DND-41 (cell line): ENCODE measurements at regions not wholly inside any gene's neighbourhood (a gene's known extent, or its start where the extent isn't known, plus 50 kb on each side); places are given as distances from the start of the nearest gene placed in this dataset.
A peak's percentile ranks its signal among the peaks of the same experiment; 100 is the strongest.
"Not testable (repeated sequence)": the region's sequence is repeated elsewhere in the genome, so short reads cannot be mapped to it uniquely, and the experiment has no call there.

Experiments used
- ATAC-seq: fragments of 200-7000 bp; cut with Tn5 transposase; 3 replicates; pipeline ENCODE4 v1.9.1; 2021; ENCODE audit warnings: low read depth; ENCODE audit not compliant: insufficient read depth
- DNase-seq: peaks from one replicate; pipeline ENCODE4 v3.0.0-alpha.2; 2020
- H2AFZ ChIP-seq: 2 replicates; pipeline ENCODE4 v1.6.0; 2012; ENCODE audit warnings: low read depth, low read length
- H3K27ac ChIP-seq: 2 replicates; pipeline ENCODE4 v1.5.1; 2012; ENCODE audit warnings: low read length, inconsistent platforms
- H3K27me3 ChIP-seq: fragments of 200-600 bp; sonication (generic); 2 replicates; pipeline ENCODE4 v1.6.0; 2012; ENCODE audit warnings: low read length, mild to moderate bottlenecking, inconsistent platforms; ENCODE audit not compliant: insufficient read depth, poor library complexity
- H3K36me3 ChIP-seq: 2 replicates; pipeline ENCODE4 v1.5.1; 2012; ENCODE audit warnings: low read length, inconsistent platforms; ENCODE audit not compliant: insufficient read depth
- H3K4me1 ChIP-seq: 2 replicates; pipeline ENCODE4 v1.5.1; 2012; ENCODE audit warnings: mild to moderate bottlenecking, low read length; ENCODE audit not compliant: insufficient read depth
- H3K4me2 ChIP-seq: 2 replicates; pipeline ENCODE4 v1.6.0; 2012; ENCODE audit warnings: mild to moderate bottlenecking, moderate library complexity, low read length, inconsistent platforms; ENCODE audit not compliant: insufficient read depth
- H3K4me3 ChIP-seq, 2 experiments: fragments of 200-600 bp in 1 of 2; shearing (Covaris generic) in 1 of 2; 2 replicates each; pipeline ENCODE4 v1.5.1; 2012 to 2016; ENCODE audit warnings: inconsistent platforms in 2 of 2, low read length in 2 of 2, mild to moderate bottlenecking in 2 of 2, low read depth in 1 of 2, moderate library complexity in 1 of 2
- H3K79me2 ChIP-seq: 2 replicates; pipeline ENCODE4 v1.6.0; 2012; ENCODE audit warnings: low read length, inconsistent platforms; ENCODE audit not compliant: insufficient read depth
- H3K9ac ChIP-seq: 2 replicates; pipeline ENCODE4 v1.6.0; 2012; ENCODE audit warnings: low read depth, mild to moderate bottlenecking, inconsistent platforms, low read length, moderate library complexity
- H3K9me3 ChIP-seq: 2 replicates; pipeline ENCODE4 v1.5.1; 2012; ENCODE audit warnings: low read length, moderate library complexity, mild to moderate bottlenecking, inconsistent platforms; ENCODE audit not compliant: insufficient read depth, severe bottlenecking
- H4K20me1 ChIP-seq: 2 replicates; pipeline ENCODE4 v1.6.0; 2012; ENCODE audit warnings: low read length; ENCODE audit not compliant: insufficient read depth
- EZH2 ChIP-seq: IDR thresholded peaks from 3 replicates; pipeline ENCODE4 v1.6.1; 2012; ENCODE audit warnings: borderline replicate concordance, low read depth, mild to moderate bottlenecking, moderate library complexity, low read length, inconsistent platforms; ENCODE audit not compliant: severe bottlenecking
- TF ChIP-seq, protein P1 (sequence below): IDR thresholded peaks from 2 replicates; pipeline ENCODE4 v1.5.1; 2012; ENCODE audit warnings: borderline replicate concordance, low read length, moderate library complexity, mild to moderate bottlenecking; ENCODE audit not compliant: poor library complexity, severe bottlenecking; ENCODE audit errors: extremely low read depth

DNA sequence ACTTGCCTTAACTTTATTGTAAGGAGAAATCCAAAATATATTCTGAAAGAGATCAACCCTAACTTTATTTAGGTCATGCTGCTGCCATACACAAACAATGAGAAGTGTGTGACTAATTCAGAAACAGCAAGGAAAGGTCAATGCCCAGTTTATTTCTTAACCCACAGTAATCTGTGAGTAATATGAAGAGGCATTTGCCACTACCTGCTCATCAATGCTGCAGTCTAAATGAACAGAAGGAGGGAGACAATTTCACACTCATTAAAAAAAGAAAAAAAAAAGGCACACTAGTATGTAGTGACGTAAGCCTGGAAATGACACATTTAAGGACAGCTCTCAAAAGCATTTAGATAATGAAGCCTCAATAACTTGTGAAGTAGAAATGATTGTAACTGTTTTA is 90.5 kb upstream of the FOXN3 start:
- Histone ChIP-seq H3K36me3 (no peaks in the 10 kb centered on the region), H3K27ac (no peak overlapping the region), H4K20me1 (peaks cover 4% of the 10 kb centered on the region; the same call in 1 of the 2 replicates), H3K9ac (no peak overlapping the region), H2AFZ (no peak overlapping the region), H3K79me2 (peaks cover 17% of the 10 kb centered on the region; the same call in 1 of the 2 replicates), H3K27me3 (no peaks in the 10 kb centered on the region), H3K4me2 (no peak overlapping the region), H3K9me3 (peaks cover 3% of the 10 kb centered on the region), H3K4me1 (peaks cover 34% of the 10 kb centered on the region), H3K4me3 (no peak overlapping the region)
- no peak for ATAC-seq
- TF ChIP-seq EZH2, result no peak
- TF ChIP-seq, protein P1, sequence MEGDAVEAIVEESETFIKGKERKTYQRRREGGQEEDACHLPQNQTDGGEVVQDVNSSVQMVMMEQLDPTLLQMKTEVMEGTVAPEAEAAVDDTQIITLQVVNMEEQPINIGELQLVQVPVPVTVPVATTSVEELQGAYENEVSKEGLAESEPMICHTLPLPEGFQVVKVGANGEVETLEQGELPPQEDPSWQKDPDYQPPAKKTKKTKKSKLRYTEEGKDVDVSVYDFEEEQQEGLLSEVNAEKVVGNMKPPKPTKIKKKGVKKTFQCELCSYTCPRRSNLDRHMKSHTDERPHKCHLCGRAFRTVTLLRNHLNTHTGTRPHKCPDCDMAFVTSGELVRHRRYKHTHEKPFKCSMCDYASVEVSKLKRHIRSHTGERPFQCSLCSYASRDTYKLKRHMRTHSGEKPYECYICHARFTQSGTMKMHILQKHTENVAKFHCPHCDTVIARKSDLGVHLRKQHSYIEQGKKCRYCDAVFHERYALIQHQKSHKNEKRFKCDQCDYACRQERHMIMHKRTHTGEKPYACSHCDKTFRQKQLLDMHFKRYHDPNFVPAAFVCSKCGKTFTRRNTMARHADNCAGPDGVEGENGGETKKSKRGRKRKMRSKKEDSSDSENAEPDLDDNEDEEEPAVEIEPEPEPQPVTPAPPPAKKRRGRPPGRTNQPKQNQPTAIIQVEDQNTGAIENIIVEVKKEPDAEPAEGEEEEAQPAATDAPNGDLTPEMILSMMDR, result no peak
- no peak for DNase-seq

DNA sequence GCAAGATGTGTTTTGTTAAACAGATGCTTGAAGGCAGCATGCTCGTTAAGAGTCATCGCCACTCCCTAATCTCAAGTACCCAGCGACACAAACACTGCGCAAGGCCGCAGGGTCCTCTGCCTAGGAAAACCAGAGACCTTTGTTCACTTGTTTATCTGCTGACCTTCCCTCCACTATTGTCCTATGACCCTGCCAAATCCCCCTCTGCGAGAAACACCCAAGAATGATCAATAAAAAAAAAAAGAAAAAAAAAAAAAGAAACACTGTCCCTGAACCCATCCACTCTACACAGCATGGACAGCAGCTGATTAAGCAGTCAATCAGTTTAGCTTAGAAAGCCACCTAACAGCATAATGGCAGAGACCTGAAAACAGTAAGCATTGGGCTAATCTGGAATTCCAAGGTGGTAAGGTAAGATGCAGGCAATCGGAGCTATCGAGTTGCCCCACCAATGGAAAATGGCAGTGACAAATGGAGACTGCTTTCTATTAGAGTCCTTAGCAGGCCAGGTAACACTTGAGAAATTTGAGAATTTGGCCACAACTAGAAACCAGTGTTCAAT is 89.9 kb upstream of the FOXN3 start:
- not testable (repeated sequence) for DNase-seq, H3K9me3 ChIP-seq, ATAC-seq, H3K27me3 ChIP-seq, H3K36me3 ChIP-seq, H3K4me3 ChIP-seq, H4K20me1 ChIP-seq, H3K27ac ChIP-seq, H3K9ac ChIP-seq, H2AFZ ChIP-seq, H3K4me2 ChIP-seq
- Histone ChIP-seq H3K79me2 (peaks cover 14% of the 10 kb centered on the region; the same call in 1 of the 2 replicates), H3K4me1 (peaks cover 28% of the 10 kb centered on the region)

DNA sequence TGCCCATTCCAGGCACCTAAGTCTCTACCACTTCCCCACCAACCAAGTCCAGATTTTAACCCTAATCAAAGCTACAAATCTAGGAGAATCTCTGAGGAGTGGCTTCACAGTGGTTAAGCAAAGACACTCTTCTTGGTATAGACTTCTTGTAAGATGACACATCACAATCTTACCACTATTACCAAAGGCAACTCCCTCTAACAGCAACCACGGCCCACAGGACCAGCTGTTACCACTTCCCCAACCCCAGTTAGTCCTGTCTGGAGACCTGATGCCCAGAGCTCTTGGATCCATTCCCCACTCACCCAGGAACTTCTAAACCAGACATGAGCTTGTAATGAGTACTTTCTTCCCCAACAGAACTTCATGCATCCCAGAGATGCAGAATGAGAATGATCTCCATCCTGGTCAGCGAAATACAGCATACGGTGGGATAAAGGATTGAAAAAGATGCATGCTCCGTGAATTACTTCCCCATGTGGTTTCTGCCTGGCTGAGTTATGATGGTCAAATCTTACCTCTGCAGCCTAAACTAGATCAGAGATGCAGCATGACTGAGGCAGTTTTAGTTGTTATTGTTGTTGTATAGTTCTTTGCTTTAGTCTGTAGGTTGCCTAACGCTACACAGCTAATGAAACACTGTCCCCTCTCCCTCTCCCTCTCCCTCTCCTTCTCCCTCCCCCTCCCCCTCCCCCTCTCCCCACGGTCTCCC is 87.7 kb upstream of the FOXN3 start:
- Histone ChIP-seq H2AFZ (no peak overlapping the region), H3K27ac (no peak overlapping the region), H3K9ac (no peak overlapping the region), H3K79me2 (peaks cover 12% of the 10 kb centered on the region; the same call in 1 of the 2 replicates), H3K4me1 (peaks cover 8% of the 10 kb centered on the region), H3K36me3 (peaks cover 8% of the 10 kb centered on the region; the same call in 1 of the 2 replicates), H3K9me3 (no peaks in the 10 kb centered on the region), H3K27me3 (no peaks in the 10 kb centered on the region), H3K4me2 (no peak overlapping the region), H3K4me3 (no peak overlapping the region), H4K20me1 (peaks cover 7% of the 10 kb centered on the region)
- ATAC-seq (peak; percentile 87), DNase-seq (peak; percentile 46)
- TF ChIP-seq, protein P1, result no peak
- TF ChIP-seq EZH2, result no peak

DNA sequence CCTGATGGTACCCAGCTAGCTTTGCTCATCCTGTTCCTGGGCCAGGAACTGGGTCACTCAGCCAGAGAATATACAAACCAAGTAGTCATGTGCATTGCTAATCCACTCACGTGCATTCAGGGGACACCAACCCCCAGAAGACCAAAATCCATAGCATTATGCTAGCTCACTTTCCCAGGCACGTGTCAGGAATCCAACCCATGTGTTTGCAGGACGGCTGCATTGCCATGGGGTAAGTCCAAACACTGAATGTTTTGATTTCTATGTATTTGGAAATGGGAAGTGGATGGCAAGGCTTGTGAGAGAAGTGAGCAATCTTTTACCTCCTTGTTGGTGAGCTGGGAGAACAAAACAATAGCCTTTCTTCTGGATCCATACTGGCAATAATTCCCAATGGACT is 87.1 kb upstream of the FOXN3 start:
- Histone ChIP-seq H3K4me2 (no peak overlapping the region), H3K9ac (no peak overlapping the region), H3K27ac (no peak overlapping the region), H2AFZ (no peak overlapping the region), H3K27me3 (no peaks in the 10 kb centered on the region), H4K20me1 (peaks cover 7% of the 10 kb centered on the region), H3K4me1 (peaks cover 8% of the 10 kb centered on the region), H3K36me3 (peaks cover 8% of the 10 kb centered on the region; the same call in 1 of the 2 replicates), H3K4me3 (no peak overlapping the region), H3K79me2 (peaks cover 12% of the 10 kb centered on the region; the same call in 1 of the 2 replicates), H3K9me3 (no peaks in the 10 kb centered on the region)
- no peak for DNase-seq
- TF ChIP-seq EZH2, result no peak
- TF ChIP-seq, protein P1, result no peak
- ATAC-seq, result no peak
